Caco-2 (cell line): ENCODE measurements at regions not wholly inside any gene's neighbourhood (a gene's known extent, or its start where the extent isn't known, plus 50 kb on each side); places are given as distances from the start of the nearest gene placed in this dataset.

Experiments
- BruUV-seq: library from RNA; stranded (reverse); fragments of 400-500 nt; replicated peaks from 2 replicates; lab custom pipeline; 2021; lab: Mats Ljungman, UMichigan
- CTCF ChIA-PET: fragments of 300-600 bp; sonication (Branson Sonifier 250); formaldehyde crosslinking; loops from one replicate; lab custom pipeline; 2022; ENCODE audit warnings: antibody characterized with exemption; lab: Charles Lee
- POLR2A ChIA-PET: fragments of 300-600 bp; sonication (Branson Sonifier 250); formaldehyde crosslinking; loops from one replicate; lab custom pipeline; 2022; ENCODE audit warnings: antibody characterized with exemption; lab: Charles Lee
- DNase-seq, 2 experiments: peaks; one replicate each; pipeline versions ENCODE4 v3.0.0 to v3.0.0-alpha.2; 2020 to 2022
- H3K27me3 ChIP-seq: replicated peaks from 2 replicates; pipeline ENCODE4 v1.6.0; 2011; ENCODE audit warnings: low read length; ENCODE audit not compliant: control insufficient read depth, insufficient read depth
- H3K36me3 ChIP-seq: 2 replicates; pipeline ENCODE4 v1.5.1; 2011; ENCODE audit warnings: low read length; ENCODE audit not compliant: control insufficient read depth, insufficient read depth
- H3K4me1 ChIP-seq: fragments of 250-450 bp; sonication (Bioruptor Pico); 2 replicates; pipeline ENCODE4 v1.5.1; 2020; ENCODE audit warnings: mild to moderate bottlenecking
- H3K4me3 ChIP-seq: 2 replicates; pipeline ENCODE4 v1.5.1; 2011; ENCODE audit warnings: low read depth, mild to moderate bottlenecking, control low read depth, low read length
- H3K9me3 ChIP-seq: fragments of 250-450 bp; sonication (Bioruptor Pico); 2 replicates; pipeline ENCODE4 v1.5.1; 2020; ENCODE audit warnings: mild to moderate bottlenecking, moderate library complexity
- H3K27ac Mint-ChIP-seq: one replicate; pipeline ENCODE4 v1.8.0; 2022; ENCODE audit warnings: mixed read lengths; ENCODE audit not compliant: unreplicated experiment
- H3K27me3 Mint-ChIP-seq: one replicate; pipeline ENCODE4 v1.8.0; 2022; ENCODE audit warnings: mixed read lengths; ENCODE audit not compliant: insufficient read depth, unreplicated experiment
- H3K36me3 Mint-ChIP-seq: one replicate; pipeline ENCODE4 v1.8.0; 2022; ENCODE audit warnings: mild to moderate bottlenecking, mixed read lengths; ENCODE audit not compliant: insufficient read depth, unreplicated experiment
- H3K4me1 Mint-ChIP-seq: one replicate; pipeline ENCODE4 v1.8.0; 2022; ENCODE audit warnings: low read depth, mixed read lengths; ENCODE audit not compliant: unreplicated experiment
- H3K4me3 Mint-ChIP-seq: one replicate; pipeline ENCODE4 v1.8.0; 2022; ENCODE audit warnings: mild to moderate bottlenecking, moderate library complexity, mixed read lengths; ENCODE audit not compliant: unreplicated experiment
- H3K9me3 Mint-ChIP-seq: one replicate; pipeline ENCODE4 v1.8.0; 2022; ENCODE audit warnings: mixed read lengths; ENCODE audit not compliant: unreplicated experiment
- intact Hi-C: fragments of 100-400 bp; cut with micrococcal nuclease; formaldehyde crosslinking; loops from one replicate; pipeline ENCODE4 v1.10.0; 2022; ENCODE audit not compliant: unreplicated experiment
- TF ChIP-seq, protein P1 (sequence below), 2 experiments: fragments of 200-600 bp in 1 of 2; IDR thresholded peaks; 1 replicate in 1 of 2; 2 replicates in 1 of 2; pipeline versions ENCODE4 v1.5.1 to v1.8.0; 2011 to 2022; ENCODE audit warnings: antibody characterized with exemption in 1 of 2, control low read depth in 1 of 2, inconsistent platforms in 1 of 2, low read depth in 1 of 2, low read length in 1 of 2, mild to moderate bottlenecking in 1 of 2, moderate library complexity in 1 of 2; ENCODE audit not compliant: insufficient read depth in 1 of 2, severe bottlenecking in 1 of 2, unreplicated experiment in 1 of 2

DNA sequence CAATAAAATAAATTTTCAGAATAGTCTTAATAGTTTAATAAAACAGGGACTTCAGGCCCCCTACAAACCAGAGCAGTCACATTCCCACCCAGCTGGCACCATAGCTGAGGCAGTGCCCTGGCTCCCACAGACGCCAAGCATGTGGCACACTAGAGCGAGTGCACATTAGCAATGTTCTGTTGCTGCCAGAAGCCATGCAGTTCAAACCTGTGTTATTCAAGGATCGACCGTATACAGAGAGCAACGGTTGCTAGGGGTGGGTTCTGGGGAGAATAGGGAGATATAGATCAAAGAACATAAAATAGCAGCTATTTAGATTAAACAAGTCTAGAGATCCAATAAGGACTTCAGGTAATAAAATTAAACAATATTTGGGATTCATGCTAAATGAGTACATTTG is 419.3 kb upstream of the KLHL1 start:
- no peaks in the 10 kb centered on the region for H3K9me3 Mint-ChIP-seq
- no peak for DNase-seq
- no peaks in the 10 kb centered on the region for H3K4me1 Mint-ChIP-seq
- intact Hi-C loops, result no loop called here
- Histone ChIP-seq H3K27me3 (no peaks in the 10 kb centered on the region), H3K4me1 (no peaks in the 10 kb centered on the region), H3K9me3 (no peaks in the 10 kb centered on the region), H3K4me3 (no peak overlapping the region), H3K36me3 (no peaks in the 10 kb centered on the region)
- no TSS peak for BruUV-seq
- TF ChIP-seq, protein P1, sequence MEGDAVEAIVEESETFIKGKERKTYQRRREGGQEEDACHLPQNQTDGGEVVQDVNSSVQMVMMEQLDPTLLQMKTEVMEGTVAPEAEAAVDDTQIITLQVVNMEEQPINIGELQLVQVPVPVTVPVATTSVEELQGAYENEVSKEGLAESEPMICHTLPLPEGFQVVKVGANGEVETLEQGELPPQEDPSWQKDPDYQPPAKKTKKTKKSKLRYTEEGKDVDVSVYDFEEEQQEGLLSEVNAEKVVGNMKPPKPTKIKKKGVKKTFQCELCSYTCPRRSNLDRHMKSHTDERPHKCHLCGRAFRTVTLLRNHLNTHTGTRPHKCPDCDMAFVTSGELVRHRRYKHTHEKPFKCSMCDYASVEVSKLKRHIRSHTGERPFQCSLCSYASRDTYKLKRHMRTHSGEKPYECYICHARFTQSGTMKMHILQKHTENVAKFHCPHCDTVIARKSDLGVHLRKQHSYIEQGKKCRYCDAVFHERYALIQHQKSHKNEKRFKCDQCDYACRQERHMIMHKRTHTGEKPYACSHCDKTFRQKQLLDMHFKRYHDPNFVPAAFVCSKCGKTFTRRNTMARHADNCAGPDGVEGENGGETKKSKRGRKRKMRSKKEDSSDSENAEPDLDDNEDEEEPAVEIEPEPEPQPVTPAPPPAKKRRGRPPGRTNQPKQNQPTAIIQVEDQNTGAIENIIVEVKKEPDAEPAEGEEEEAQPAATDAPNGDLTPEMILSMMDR (IDR thresholded peaks at IDR 0.05; ENCODE audit: insufficient read depth in 1 of 2, low read depth in 1 of 2, low read length in 1 of 2, severe bottlenecking in 1 of 2, unreplicated experiment in 1 of 2), result no peak
- CTCF ChIA-PET, result no interaction called here
- POLR2A ChIA-PET, result no interaction called here
- H3K36me3 Mint-ChIP-seq, result no peaks in the 10 kb centered on the region
- no peak overlapping the region for H3K4me3 Mint-ChIP-seq
- no peaks in the 10 kb centered on the region for H3K27me3 Mint-ChIP-seq
- H3K27ac Mint-ChIP-seq, result no peak overlapping the region

DNA sequence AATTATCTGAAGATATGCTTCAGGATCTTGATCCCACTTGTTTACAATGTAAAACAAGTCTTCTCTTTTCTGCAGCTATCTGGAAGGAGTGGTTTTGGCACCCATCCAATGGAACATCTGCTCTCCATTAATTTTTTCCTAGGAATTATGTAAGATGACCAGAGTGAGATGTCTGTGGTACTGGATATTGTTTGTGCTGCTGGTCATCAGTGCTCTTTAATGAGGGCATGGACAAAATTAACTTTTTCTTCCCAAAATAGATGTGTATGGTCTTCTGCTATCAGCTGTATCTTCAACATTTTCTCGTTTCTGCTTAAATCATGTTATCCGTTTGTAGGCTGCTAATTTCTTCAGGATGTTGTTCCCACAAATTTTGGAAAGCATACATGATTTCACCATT is 415.4 kb upstream of the KLHL1 start:
- Mint-ChIP-seq H3K36me3 (no peaks in the 10 kb centered on the region), H3K4me1 (peaks cover 6% of the 10 kb centered on the region), H3K27ac (no peak overlapping the region), H3K9me3 (no peaks in the 10 kb centered on the region), H3K27me3 (no peaks in the 10 kb centered on the region), H3K4me3 (no peak overlapping the region)
- TF ChIP-seq, protein P1 (IDR thresholded peaks at IDR 0.05; ENCODE audit: insufficient read depth in 1 of 2, low read depth in 1 of 2, low read length in 1 of 2, severe bottlenecking in 1 of 2, unreplicated experiment in 1 of 2), result no peak
- DNase-seq, result no peak
- no peaks in the 10 kb centered on the region for H3K4me1 ChIP-seq
- ChIA-PET CTCF (no interaction called here), POLR2A (no interaction called here)
- H3K27me3 ChIP-seq, result no peaks in the 10 kb centered on the region
- no TSS peak for BruUV-seq
- intact Hi-C loops, result no loop called here
- no peaks in the 10 kb centered on the region for H3K9me3 ChIP-seq
- H3K4me3 ChIP-seq, result no peak overlapping the region
- H3K36me3 ChIP-seq, result no peaks in the 10 kb centered on the region

DNA sequence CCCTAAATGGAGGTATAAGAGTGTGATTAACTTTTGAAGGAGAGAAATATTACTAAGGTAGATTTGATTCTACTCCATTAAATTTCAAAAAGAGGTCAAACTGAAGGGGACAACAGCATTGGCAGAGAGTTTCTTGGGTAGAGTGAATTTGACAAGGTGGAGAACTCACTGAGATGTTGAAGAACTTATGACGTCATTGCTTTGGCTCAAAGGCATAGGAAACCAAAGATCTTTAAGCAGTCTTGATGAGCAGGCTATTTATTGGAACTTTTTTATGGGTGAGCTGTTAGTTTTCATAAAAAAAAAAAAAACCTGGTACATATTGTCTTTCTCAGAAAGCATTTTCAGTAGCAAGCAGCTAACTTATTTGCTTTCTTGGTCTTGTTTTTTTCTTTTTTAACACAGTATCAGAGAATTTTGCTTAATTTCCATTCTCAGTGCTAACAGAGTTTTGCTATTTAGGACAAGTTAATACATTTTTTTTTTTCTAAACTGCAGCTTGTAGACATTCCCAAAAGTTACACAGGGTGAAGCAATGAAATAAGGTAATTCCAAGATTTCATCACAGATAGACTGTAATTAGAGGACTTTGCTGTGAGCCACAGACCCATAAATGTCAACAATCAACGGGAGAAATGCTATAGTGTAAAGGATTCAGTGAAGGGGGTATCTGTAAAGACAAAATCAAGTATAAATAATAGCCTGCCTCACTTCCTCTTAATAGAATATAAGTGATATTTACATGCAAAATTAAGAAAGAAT is 412.2 kb upstream of the KLHL1 start:
- intact Hi-C loops, result no loop called here
- H3K27me3 ChIP-seq, result no peaks in the 10 kb centered on the region
- no peak overlapping the region for H3K4me3 Mint-ChIP-seq
- POLR2A ChIA-PET, result no interaction called here
- no peaks in the 10 kb centered on the region for H3K4me1 ChIP-seq
- H3K4me3 ChIP-seq, result no peak overlapping the region
- H3K27me3 Mint-ChIP-seq, result no peaks in the 10 kb centered on the region
- H3K36me3 ChIP-seq, result no peaks in the 10 kb centered on the region
- no peak for DNase-seq
- H3K27ac Mint-ChIP-seq, result no peak overlapping the region
- TF ChIP-seq, protein P1 (IDR thresholded peaks at IDR 0.05; ENCODE audit: insufficient read depth in 1 of 2, low read depth in 1 of 2, low read length in 1 of 2, severe bottlenecking in 1 of 2, unreplicated experiment in 1 of 2), result no peak
- H3K4me1 Mint-ChIP-seq, result peaks cover 6% of the 10 kb centered on the region
- no peaks in the 10 kb centered on the region for H3K36me3 Mint-ChIP-seq
- H3K9me3 ChIP-seq, result no peaks in the 10 kb centered on the region
- BruUV-seq, result no TSS peak
- CTCF ChIA-PET, result no interaction called here
- no peaks in the 10 kb centered on the region for H3K9me3 Mint-ChIP-seq
